HepG2 (cell line): ENCODE measurements at regions not wholly inside any gene's neighbourhood (a gene's known extent, or its start where the extent isn't known, plus 50 kb on each side); places are given as distances from the start of the nearest gene placed in this dataset.

Experiments
- ATAC-seq: fragments of 200-7000 bp; cut with Tn5 transposase; 3 replicates; pipeline ENCODE4 v1.9.1; 2020; ENCODE audit warnings: mild to moderate bottlenecking, moderate library complexity
- BruUV-seq: library from RNA; stranded (reverse); fragments of 400-500 nt; replicated peaks from 2 replicates; lab custom pipeline; 2021; lab: Mats Ljungman, UMichigan
- CTCF ChIA-PET: fragments of 300-600 bp; formaldehyde crosslinking; extraction: SDS; loops from one replicate; lab custom pipeline; 2021; ENCODE audit warnings: low total read pairs, inconsistent platforms, low intra/inter-chr PET ratio; lab: Yijun Ruan, JAX
- POLR2A ChIA-PET: fragments of 350-600 bp; sonication (Branson Sonifier 250); formaldehyde crosslinking; loops from one replicate; lab custom pipeline; 2020; ENCODE audit warnings: antibody characterized with exemption, inconsistent platforms; lab: Yijun Ruan, JAX
- DNase-seq: peaks from one replicate; pipeline ENCODE4 v3.0.0-alpha.2; 2015; ENCODE audit warnings: low spot score
- FAIRE-seq: peaks from 3 replicates; lab custom pipeline; 2011; peaks lifted over from hg19 to GRCh38; lab: Jason Lieb, UNC
- H2AFZ ChIP-seq: one replicate; pipeline ENCODE4 v1.6.1; 2011; ENCODE audit warnings: low read length, inconsistent platforms
- H3K27ac ChIP-seq: fragments of 300-600 bp; 3 replicates; pipeline ENCODE4 v1.8.0; 2011; ENCODE audit warnings: mixed run types, mild to moderate bottlenecking, mixed read lengths, low read length, inconsistent platforms; ENCODE audit not compliant: insufficient read depth; ENCODE audit errors: extremely low read length
- H3K27me3 ChIP-seq, 2 experiments: fragments of 200-600 bp in 1 of 2; 2 replicates in 1 of 2; 3 replicates in 1 of 2; pipeline versions ENCODE4 v1.6.0 to v1.8.0; 2011; ENCODE audit warnings: low read length in 2 of 2, mild to moderate bottlenecking in 2 of 2, moderate library complexity in 2 of 2, inconsistent platforms in 1 of 2; ENCODE audit not compliant: insufficient read depth in 2 of 2, control insufficient read depth in 1 of 2
- H3K36me3 ChIP-seq, 2 experiments: fragments of 200-600 bp in 1 of 2; replicated peaks in 1 of 2; 2 replicates in 1 of 2; 3 replicates in 1 of 2; pipeline versions ENCODE4 v1.5.1 to v1.8.0; 2011; ENCODE audit warnings: low read length in 2 of 2, inconsistent platforms in 1 of 2; ENCODE audit not compliant: insufficient read depth in 2 of 2, control insufficient read depth in 1 of 2
- H3K4me1 ChIP-seq: 2 replicates; pipeline ENCODE4 v1.5.1; 2012; ENCODE audit warnings: low read length, inconsistent platforms; ENCODE audit not compliant: insufficient read depth
- H3K4me2 ChIP-seq: 2 replicates; pipeline ENCODE4 v1.6.0; 2011; ENCODE audit warnings: low read depth, low read length, inconsistent platforms
- H3K4me3 ChIP-seq, 3 experiments: fragments of 200-600 bp in 1 of 3; sonication (generic), shearing (Covaris generic) in 1 of 3; replicated peaks in 1 of 3; 2 replicates each; pipeline ENCODE4 v1.5.1; 2011 to 2016; ENCODE audit warnings: low read length in 3 of 3, inconsistent platforms in 2 of 3, low read depth in 2 of 3, mild to moderate bottlenecking in 2 of 3, control low read depth in 1 of 3, mixed read lengths in 1 of 3; ENCODE audit not compliant: insufficient read depth in 1 of 3
- H3K79me2 ChIP-seq: one replicate; pipeline ENCODE4 v1.6.1; 2011; ENCODE audit warnings: low read length, inconsistent platforms; ENCODE audit not compliant: insufficient read depth
- H3K9ac ChIP-seq: 2 replicates; pipeline ENCODE4 v1.6.0; 2011; ENCODE audit warnings: mild to moderate bottlenecking, low read depth, low read length, inconsistent platforms; ENCODE audit not compliant: insufficient read depth
- H3K9me3 ChIP-seq: 2 replicates; pipeline ENCODE4 v1.5.1; 2012; ENCODE audit warnings: mild to moderate bottlenecking, low read length
- H4K20me1 ChIP-seq: 2 replicates; pipeline ENCODE4 v1.6.0; 2011; ENCODE audit warnings: inconsistent platforms, mild to moderate bottlenecking, low read length, moderate library complexity; ENCODE audit not compliant: insufficient read depth
- CBX1 ChIP-seq: IDR thresholded peaks from one replicate; pipeline ENCODE4 v1.6.1; 2016; ENCODE audit warnings: antibody characterized with exemption, low read depth
- ELF1 ChIP-seq: sonication (generic); formaldehyde crosslinking; IDR thresholded peaks from 2 replicates; pipeline ENCODE4 v1.4.0; 2020; ENCODE audit warnings: missing genetic modification reagents
- ETV5 ChIP-seq: IDR thresholded peaks from 2 replicates; pipeline ENCODE4 v1.6.1; 2018; ENCODE audit warnings: missing biosample characterization, missing genetic modification reagents, inconsistent platforms, borderline replicate concordance
- GTF3A ChIP-seq: sonication (generic); formaldehyde crosslinking; conservative IDR thresholded peaks from 2 replicates; pipeline ENCODE4 v1.4.0; 2020; ENCODE audit warnings: mild to moderate bottlenecking, missing genetic modification reagents
- SIN3A ChIP-seq: IDR thresholded peaks from 2 replicates; pipeline ENCODE4 v1.6.1; 2011; ENCODE audit warnings: low read depth, mild to moderate bottlenecking, control low read depth, low read length, borderline replicate concordance
- ZBTB38 ChIP-seq: sonication (generic); formaldehyde crosslinking; IDR thresholded peaks from 2 replicates; pipeline ENCODE4 v1.5.1; 2020; ENCODE audit warnings: mild to moderate bottlenecking, missing genetic modification reagents
- ZNF446 ChIP-seq: sonication (generic); formaldehyde crosslinking; IDR thresholded peaks from 2 replicates; pipeline ENCODE4 v1.5.0; 2020; ENCODE audit warnings: mild to moderate bottlenecking, missing genetic modification reagents
- ZNF546 ChIP-seq: sonication (generic); formaldehyde crosslinking; conservative IDR thresholded peaks from 2 replicates; pipeline ENCODE4 v1.8.1; 2023; ENCODE audit warnings: mild to moderate bottlenecking, missing genetic modification reagents
- ZNF674 ChIP-seq: sonication (generic); formaldehyde crosslinking; IDR thresholded peaks from 2 replicates; pipeline ENCODE4 v1.5.0; 2020; ENCODE audit warnings: low read depth, mild to moderate bottlenecking, missing genetic modification reagents
- WGBS: methylation state at CpG from one replicate; pipeline ENCODE4 v1.1.6; 2017; ENCODE audit warnings: low lambda C conversion rate; 5-methylcytosine and 5-hydroxymethylcytosine counted together
- in situ Hi-C: cut with HindIII; loops from 2 replicates; pipeline ENCODE4 v1.10.0; 2017; ENCODE audit warnings: low pct_unique_long_range_greater_than_20kb; ENCODE audit not compliant: extremely low pct_ligation_motif_present
- intact Hi-C: fragments of 100-400 bp; cut with micrococcal nuclease; formaldehyde crosslinking; loops from one replicate; pipeline ENCODE4 v1.10.0; 2022; ENCODE audit not compliant: unreplicated experiment
- TF ChIP-seq, protein P1 (sequence below): sonication (generic); formaldehyde crosslinking; IDR thresholded peaks from 2 replicates; pipeline ENCODE4 v1.4.0; 2020; ENCODE audit warnings: missing genetic modification reagents
- TF ChIP-seq, protein P2 (sequence below): IDR thresholded peaks from 2 replicates; pipeline ENCODE4 v1.6.1; 2016; ENCODE audit warnings: missing compliant biosample characterization, missing genetic modification reagents, borderline replicate concordance
- TF ChIP-seq, protein P3 (sequence below): sonication (generic); formaldehyde crosslinking; IDR thresholded peaks from 2 replicates; pipeline ENCODE4 v1.9.0; 2021; ENCODE audit warnings: missing genetic modification reagents, borderline replicate concordance

DNA sequence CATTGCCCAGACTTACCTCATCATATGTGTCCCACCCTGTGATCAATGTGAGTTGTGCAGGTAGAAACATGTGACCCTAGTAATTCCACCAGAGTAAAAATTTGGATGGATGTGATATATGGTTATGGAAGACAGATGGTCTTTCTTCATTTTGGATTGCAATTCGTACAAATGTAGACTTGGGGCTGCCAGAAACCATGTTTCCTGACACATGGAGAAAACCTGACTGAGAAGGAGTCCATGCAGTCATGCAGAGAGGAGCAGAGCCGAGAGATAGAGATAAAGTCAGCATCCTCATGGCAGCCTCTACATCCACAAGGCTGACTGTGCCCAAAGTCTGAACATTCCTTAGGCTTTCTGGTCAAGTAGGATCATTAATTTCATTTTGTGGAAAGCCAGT is 678.1 kb upstream of the KIRREL3 start:
- no peak overlapping the region for H3K4me2 ChIP-seq
- no peak for FAIRE-seq
- CTCF ChIA-PET: no interaction called here

More for the DNA sequence above, 678.1 kb upstream of the KIRREL3 start:
- TF ChIP-seq, protein P1, sequence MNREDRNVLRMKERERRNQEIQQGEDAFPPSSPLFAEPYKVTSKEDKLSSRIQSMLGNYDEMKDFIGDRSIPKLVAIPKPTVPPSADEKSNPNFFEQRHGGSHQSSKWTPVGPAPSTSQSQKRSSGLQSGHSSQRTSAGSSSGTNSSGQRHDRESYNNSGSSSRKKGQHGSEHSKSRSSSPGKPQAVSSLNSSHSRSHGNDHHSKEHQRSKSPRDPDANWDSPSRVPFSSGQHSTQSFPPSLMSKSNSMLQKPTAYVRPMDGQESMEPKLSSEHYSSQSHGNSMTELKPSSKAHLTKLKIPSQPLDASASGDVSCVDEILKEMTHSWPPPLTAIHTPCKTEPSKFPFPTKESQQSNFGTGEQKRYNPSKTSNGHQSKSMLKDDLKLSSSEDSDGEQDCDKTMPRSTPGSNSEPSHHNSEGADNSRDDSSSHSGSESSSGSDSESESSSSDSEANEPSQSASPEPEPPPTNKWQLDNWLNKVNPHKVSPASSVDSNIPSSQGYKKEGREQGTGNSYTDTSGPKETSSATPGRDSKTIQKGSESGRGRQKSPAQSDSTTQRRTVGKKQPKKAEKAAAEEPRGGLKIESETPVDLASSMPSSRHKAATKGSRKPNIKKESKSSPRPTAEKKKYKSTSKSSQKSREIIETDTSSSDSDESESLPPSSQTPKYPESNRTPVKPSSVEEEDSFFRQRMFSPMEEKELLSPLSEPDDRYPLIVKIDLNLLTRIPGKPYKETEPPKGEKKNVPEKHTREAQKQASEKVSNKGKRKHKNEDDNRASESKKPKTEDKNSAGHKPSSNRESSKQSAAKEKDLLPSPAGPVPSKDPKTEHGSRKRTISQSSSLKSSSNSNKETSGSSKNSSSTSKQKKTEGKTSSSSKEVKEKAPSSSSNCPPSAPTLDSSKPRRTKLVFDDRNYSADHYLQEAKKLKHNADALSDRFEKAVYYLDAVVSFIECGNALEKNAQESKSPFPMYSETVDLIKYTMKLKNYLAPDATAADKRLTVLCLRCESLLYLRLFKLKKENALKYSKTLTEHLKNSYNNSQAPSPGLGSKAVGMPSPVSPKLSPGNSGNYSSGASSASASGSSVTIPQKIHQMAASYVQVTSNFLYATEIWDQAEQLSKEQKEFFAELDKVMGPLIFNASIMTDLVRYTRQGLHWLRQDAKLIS (CRISPR knock-in tag): no peak
- no peak for TF ChIP-seq ZNF446 (CRISPR knock-in tag)
- no peak for TF ChIP-seq ETV5 (CRISPR knock-in tag)
- no peak for TF ChIP-seq SIN3A
- no peak for TF ChIP-seq GTF3A (CRISPR knock-in tag)
- no peak for TF ChIP-seq ZNF546 (CRISPR knock-in tag)
- TF ChIP-seq ZNF674 (CRISPR knock-in tag): no peak
- TF ChIP-seq, protein P2, sequence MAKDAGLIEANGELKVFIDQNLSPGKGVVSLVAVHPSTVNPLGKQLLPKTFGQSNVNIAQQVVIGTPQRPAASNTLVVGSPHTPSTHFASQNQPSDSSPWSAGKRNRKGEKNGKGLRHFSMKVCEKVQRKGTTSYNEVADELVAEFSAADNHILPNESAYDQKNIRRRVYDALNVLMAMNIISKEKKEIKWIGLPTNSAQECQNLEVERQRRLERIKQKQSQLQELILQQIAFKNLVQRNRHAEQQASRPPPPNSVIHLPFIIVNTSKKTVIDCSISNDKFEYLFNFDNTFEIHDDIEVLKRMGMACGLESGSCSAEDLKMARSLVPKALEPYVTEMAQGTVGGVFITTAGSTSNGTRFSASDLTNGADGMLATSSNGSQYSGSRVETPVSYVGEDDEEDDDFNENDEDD (CRISPR knock-in tag): no peak
- TF ChIP-seq, protein P3, sequence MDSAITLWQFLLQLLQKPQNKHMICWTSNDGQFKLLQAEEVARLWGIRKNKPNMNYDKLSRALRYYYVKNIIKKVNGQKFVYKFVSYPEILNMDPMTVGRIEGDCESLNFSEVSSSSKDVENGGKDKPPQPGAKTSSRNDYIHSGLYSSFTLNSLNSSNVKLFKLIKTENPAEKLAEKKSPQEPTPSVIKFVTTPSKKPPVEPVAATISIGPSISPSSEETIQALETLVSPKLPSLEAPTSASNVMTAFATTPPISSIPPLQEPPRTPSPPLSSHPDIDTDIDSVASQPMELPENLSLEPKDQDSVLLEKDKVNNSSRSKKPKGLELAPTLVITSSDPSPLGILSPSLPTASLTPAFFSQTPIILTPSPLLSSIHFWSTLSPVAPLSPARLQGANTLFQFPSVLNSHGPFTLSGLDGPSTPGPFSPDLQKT (CRISPR knock-in tag): no peak
- TF ChIP-seq ELF1 (CRISPR knock-in tag): no peak
- no peak for TF ChIP-seq CBX1
- no peak for TF ChIP-seq ZBTB38 (CRISPR knock-in tag)
- Histone ChIP-seq H3K27me3 (no peaks in the 10 kb centered on the region), H3K4me1 (no peaks in the 10 kb centered on the region), H4K20me1 (no peaks in the 10 kb centered on the region), H3K9me3 (peaks cover 97% of the 10 kb centered on the region), H3K27ac (no peak overlapping the region), H2AFZ (no peak overlapping the region), H3K9ac (no peak overlapping the region), H3K79me2 (no peaks in the 10 kb centered on the region), H3K36me3 (no peaks in the 10 kb centered on the region), H3K4me3 (no peak overlapping the region)
- ATAC-seq (no peak), DNase-seq (no peak)
- WGBS: 5% methylated on average over 2 of the region's 2 CpGs
- in situ Hi-C loops (no loop called here), intact Hi-C loops (no loop called here)
- BruUV-seq: no TSS peak
- POLR2A ChIA-PET: no interaction called here
